ENCODE measurements at regions not wholly inside any gene's neighbourhood (a gene's known extent, or its start where the extent isn't known, plus 50 kb on each side); places are given as distances from the start of the nearest gene placed in this dataset.

GRCh38 chr15:37339856-37340255 lies 239.5 kb upstream of the MEIS2 start:
- H3K27me3 ChIP-seq (ENCODE audit: insufficient read depth, poor library complexity, severe bottlenecking): no peaks in the 10 kb centered on the region

GRCh38 chr15:37340438-37340837 lies 240.1 kb upstream of the MEIS2 start:
- Histone ChIP-seq H3K27ac (replicated peaks) (no peak overlapping the region), H3K4me3 (replicated peaks; ENCODE audit: insufficient read depth, low read length) (no peak overlapping the region), H3K27me3 (ENCODE audit: insufficient read depth, poor library complexity, severe bottlenecking) (no peaks in the 10 kb centered on the region)
- TF ChIP-seq GABPA (IDR thresholded peaks at IDR 0.05; ENCODE audit: low read depth) (no peak), CTCF (IDR thresholded peaks at IDR 0.05; ENCODE audit: insufficient read depth, low read length) (no peak), POLR2AphosphoS5 (IDR thresholded peaks at IDR 0.05; ENCODE audit: low read depth) (no peak), SPI1 (IDR thresholded peaks at IDR 0.05; ENCODE audit: borderline replicate concordance, low read depth) (no peak), REST (IDR thresholded peaks at IDR 0.05; ENCODE audit: insufficient replicate concordance, low read depth) (no peak)
- DNase-seq (ENCODE audit: low read depth in 1 of 2, low spot score in 1 of 2): no peak

More at GRCh38 chr15:37339856-37340255, 239.5 kb upstream of the MEIS2 start:
- DNase-seq (ENCODE audit: low read depth in 1 of 2, low spot score in 1 of 2): no peak
- no peak overlapping the region for H3K27ac ChIP-seq (replicated peaks)
- TF ChIP-seq CTCF (IDR thresholded peaks at IDR 0.05; ENCODE audit: insufficient read depth, low read length) (no peak), GABPA (IDR thresholded peaks at IDR 0.05; ENCODE audit: low read depth) (no peak), SPI1 (IDR thresholded peaks at IDR 0.05; ENCODE audit: borderline replicate concordance, low read depth) (no peak), POLR2AphosphoS5 (IDR thresholded peaks at IDR 0.05; ENCODE audit: low read depth) (no peak), REST (IDR thresholded peaks at IDR 0.05; ENCODE audit: insufficient replicate concordance, low read depth) (no peak)
- no peak overlapping the region for H3K4me3 ChIP-seq (replicated peaks; ENCODE audit: insufficient read depth, low read length)

- Histone ChIP-seq H3K4me3 (replicated peaks; ENCODE audit: insufficient read depth, low read length) (no peak overlapping the region), H3K27me3 (ENCODE audit: insufficient read depth, poor library complexity, severe bottlenecking) (no peaks in the 10 kb centered on the region), H3K27ac (replicated peaks) (no peak overlapping the region)
- no peak for DNase-seq (ENCODE audit: low read depth in 1 of 2, low spot score in 1 of 2)
- no peak for TF ChIP-seq SPI1 (IDR thresholded peaks at IDR 0.05; ENCODE audit: borderline replicate concordance, low read depth)
- TF ChIP-seq CTCF (IDR thresholded peaks at IDR 0.05; ENCODE audit: insufficient read depth, low read length): no peak
- no peak for TF ChIP-seq POLR2AphosphoS5 (IDR thresholded peaks at IDR 0.05; ENCODE audit: low read depth)
These were observed 258.9 kb upstream of the MEIS2 start for GRCh38 chr15:37359101-37359892.

Data from HL-60 (cell line).